Smooth muscle cell (in vitro differentiated cells): ENCODE measurements at regions not wholly inside any gene's neighbourhood (a gene's known extent, or its start where the extent isn't known, plus 50 kb on each side); places are given as distances from the start of the nearest gene placed in this dataset.

ENCODE experiments used
- DNase-seq: peaks from one replicate; lab custom pipeline; 2025; ENCODE audit not compliant: unreplicated experiment; lab: John Stamatoyannopoulos, UW
- H2AFZ ChIP-seq: fragments of 200-600 bp; sonication (generic); 2 replicates; pipeline ENCODE4 v1.6.0; 2016; ENCODE audit warnings: antibody characterized with exemption, low read depth, mild to moderate bottlenecking
- H3F3A ChIP-seq: fragments of 200-600 bp; sonication (generic); 2 replicates; pipeline ENCODE4 v1.6.0; 2017; ENCODE audit warnings: antibody characterized with exemption, low read depth
- H3K27ac ChIP-seq: fragments of 200-600 bp; sonication (generic); 2 replicates; pipeline ENCODE4 v1.5.1; 2016; ENCODE audit warnings: low read depth, mild to moderate bottlenecking
- H3K27me3 ChIP-seq: fragments of 200-600 bp; sonication (generic); 2 replicates; pipeline ENCODE4 v1.6.1; 2016; ENCODE audit warnings: low read depth, mild to moderate bottlenecking
- H3K36me3 ChIP-seq: fragments of 200-600 bp; sonication (generic); 2 replicates; pipeline ENCODE4 v1.5.1; 2016; ENCODE audit warnings: low read depth
- H3K4me1 ChIP-seq: fragments of 200-600 bp; sonication (generic); 2 replicates; pipeline ENCODE4 v1.5.1; 2016; ENCODE audit warnings: low read depth
- H3K4me2 ChIP-seq: fragments of 200-600 bp; sonication (generic); 2 replicates; pipeline ENCODE4 v1.6.0; 2016; ENCODE audit warnings: mild to moderate bottlenecking
- H3K4me3 ChIP-seq: fragments of 200-600 bp; sonication (generic); 2 replicates; pipeline ENCODE4 v1.5.1; 2016; ENCODE audit warnings: mild to moderate bottlenecking
- H3K79me2 ChIP-seq: fragments of 200-600 bp; sonication (generic); 2 replicates; pipeline ENCODE4 v1.6.0; 2016; ENCODE audit warnings: low read depth, mild to moderate bottlenecking
- H3K9ac ChIP-seq: fragments of 200-600 bp; sonication (generic); 2 replicates; pipeline ENCODE4 v1.6.0; 2016; ENCODE audit warnings: low read depth
- H3K9me3 ChIP-seq: fragments of 200-600 bp; sonication (generic); replicated peaks from 2 replicates; pipeline ENCODE4 v1.5.1; 2016; ENCODE audit warnings: low read depth
- H4K20me1 ChIP-seq: fragments of 200-600 bp; sonication (generic); 2 replicates; pipeline ENCODE4 v1.6.0; 2016; ENCODE audit warnings: low read depth
- WGBS: methylation state at CpG from one replicate; pipeline ENCODE4 v1.1.7; 2016; ENCODE audit warnings: low lambda C conversion rate; 5-methylcytosine and 5-hydroxymethylcytosine counted together
- TF ChIP-seq, protein P1 (sequence below): fragments of 200-600 bp; sonication (generic); IDR thresholded peaks from 2 replicates; pipeline ENCODE4 v1.5.1; 2017; ENCODE audit warnings: borderline replicate concordance, mild to moderate bottlenecking, antibody characterized with exemption; ENCODE audit not compliant: insufficient read depth, poor library complexity, severe bottlenecking

DNA sequence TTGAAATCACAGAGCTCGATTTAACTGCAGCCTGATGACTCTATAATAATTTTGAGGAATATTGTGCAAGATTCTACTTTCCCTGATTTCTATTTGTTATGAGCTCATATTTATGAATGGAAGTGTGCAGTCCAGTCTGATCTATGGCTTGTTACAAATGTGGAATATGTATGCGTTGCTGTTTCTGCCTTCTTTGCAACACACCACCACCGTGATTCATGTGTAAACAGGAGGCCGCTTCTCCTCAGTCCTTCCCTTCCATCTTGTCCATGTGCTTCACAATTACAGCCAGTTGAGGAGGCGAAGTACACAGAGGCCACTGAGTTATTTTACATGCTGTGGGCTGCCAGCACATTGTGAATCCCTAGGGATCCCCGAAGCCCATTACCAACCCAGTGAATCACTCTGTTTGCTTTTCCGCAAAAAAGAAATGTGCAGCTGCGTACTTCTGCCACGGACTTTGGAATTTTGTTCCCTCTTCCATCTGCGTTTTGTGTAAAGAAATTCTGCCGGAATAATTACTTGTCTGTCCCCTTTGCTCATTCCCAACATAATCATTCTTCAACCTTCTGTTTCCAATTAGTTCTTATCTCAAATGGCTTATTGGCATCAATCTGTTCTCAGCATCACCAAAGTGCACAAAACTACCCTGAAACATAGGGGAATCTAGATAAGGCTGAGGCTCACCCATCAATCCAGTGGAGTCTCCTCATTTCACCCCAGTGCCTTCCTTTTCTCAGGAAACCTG, 551.6 kb upstream of the CITED2 start:
- Histone ChIP-seq H2AFZ (peak overlapping the region; percentile 13), H3K27ac (peak overlapping the region; percentile 64), H4K20me1 (no peaks in the 10 kb centered on the region), H3K36me3 (no peaks in the 10 kb centered on the region), H3K4me2 (peak overlapping the region; percentile 62), H3K27me3 (no peaks in the 10 kb centered on the region), H3K9me3 (no peaks in the 10 kb centered on the region), H3K4me3 (no peak overlapping the region), H3K4me1 (no peaks in the 10 kb centered on the region), H3K9ac (no peak overlapping the region), H3K79me2 (no peaks in the 10 kb centered on the region), H3F3A (peaks cover 3% of the 10 kb centered on the region)
- TF ChIP-seq, protein P1, sequence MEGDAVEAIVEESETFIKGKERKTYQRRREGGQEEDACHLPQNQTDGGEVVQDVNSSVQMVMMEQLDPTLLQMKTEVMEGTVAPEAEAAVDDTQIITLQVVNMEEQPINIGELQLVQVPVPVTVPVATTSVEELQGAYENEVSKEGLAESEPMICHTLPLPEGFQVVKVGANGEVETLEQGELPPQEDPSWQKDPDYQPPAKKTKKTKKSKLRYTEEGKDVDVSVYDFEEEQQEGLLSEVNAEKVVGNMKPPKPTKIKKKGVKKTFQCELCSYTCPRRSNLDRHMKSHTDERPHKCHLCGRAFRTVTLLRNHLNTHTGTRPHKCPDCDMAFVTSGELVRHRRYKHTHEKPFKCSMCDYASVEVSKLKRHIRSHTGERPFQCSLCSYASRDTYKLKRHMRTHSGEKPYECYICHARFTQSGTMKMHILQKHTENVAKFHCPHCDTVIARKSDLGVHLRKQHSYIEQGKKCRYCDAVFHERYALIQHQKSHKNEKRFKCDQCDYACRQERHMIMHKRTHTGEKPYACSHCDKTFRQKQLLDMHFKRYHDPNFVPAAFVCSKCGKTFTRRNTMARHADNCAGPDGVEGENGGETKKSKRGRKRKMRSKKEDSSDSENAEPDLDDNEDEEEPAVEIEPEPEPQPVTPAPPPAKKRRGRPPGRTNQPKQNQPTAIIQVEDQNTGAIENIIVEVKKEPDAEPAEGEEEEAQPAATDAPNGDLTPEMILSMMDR: no peak
- whole genome bisulfite sequencing: 31% methylated on average over 11 of the region's 11 CpGs
- no peak for DNase-seq

- peaks cover 11% of the 10 kb centered on the region for H3K4me1 ChIP-seq
- no peaks in the 10 kb centered on the region for H3K79me2 ChIP-seq
- peaks cover 3% of the 10 kb centered on the region for H3F3A ChIP-seq
- 89% methylated on average over 5 of the region's 5 CpGs for WGBS
- TF ChIP-seq, protein P1: no peak
- H3K27ac ChIP-seq: no peak overlapping the region
- no peak overlapping the region for H2AFZ ChIP-seq
- no peaks in the 10 kb centered on the region for H4K20me1 ChIP-seq
- H3K4me2 ChIP-seq: no peak overlapping the region
- no peak for DNase-seq
- H3K9me3 ChIP-seq: no peaks in the 10 kb centered on the region
- no peak overlapping the region for H3K9ac ChIP-seq
- no peaks in the 10 kb centered on the region for H3K36me3 ChIP-seq
- no peak overlapping the region for H3K4me3 ChIP-seq
- no peaks in the 10 kb centered on the region for H3K27me3 ChIP-seq
Observed at GRCh38 chr6:139923964-139924475, 549.6 kb upstream of the CITED2 start.

- no peak overlapping the region for H3K4me2 ChIP-seq
- WGBS: 95% methylated on average over 4 of the region's 4 CpGs
- no peaks in the 10 kb centered on the region for H3K9me3 ChIP-seq
- H3K27me3 ChIP-seq: no peaks in the 10 kb centered on the region
- H3K9ac ChIP-seq: no peak overlapping the region
- H3K4me3 ChIP-seq: no peak overlapping the region
- no peak overlapping the region for H3K27ac ChIP-seq
- H3F3A ChIP-seq: no peaks in the 10 kb centered on the region
- H4K20me1 ChIP-seq: no peaks in the 10 kb centered on the region
- no peaks in the 10 kb centered on the region for H3K36me3 ChIP-seq
- TF ChIP-seq, protein P1: no peak
- H3K79me2 ChIP-seq: no peaks in the 10 kb centered on the region
- H2AFZ ChIP-seq: no peak overlapping the region
- DNase-seq: no peak
- H3K4me1 ChIP-seq: peaks cover 26% of the 10 kb centered on the region
Observed at GRCh38 chr6:139922236-139922635, 547.8 kb upstream of the CITED2 start.

DNA sequence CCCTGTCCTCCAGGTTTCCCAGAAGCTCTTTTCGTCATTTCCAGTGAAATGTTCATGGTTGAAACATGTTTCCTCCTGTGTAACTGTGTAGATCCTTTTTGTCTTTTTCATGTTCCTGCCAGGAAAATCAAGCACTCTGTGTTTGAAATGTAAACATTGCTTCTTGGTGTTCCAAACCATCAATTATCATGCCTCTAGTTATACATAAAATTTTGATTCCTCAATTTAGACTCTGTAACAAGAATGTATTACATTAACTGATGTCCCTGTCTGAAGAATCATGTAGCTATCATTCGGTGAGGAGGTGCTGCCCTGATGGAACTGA, 546.3 kb upstream of the CITED2 start:
- no peaks in the 10 kb centered on the region for H3K36me3 ChIP-seq
- no peak overlapping the region for H3K27ac ChIP-seq
- no peaks in the 10 kb centered on the region for H4K20me1 ChIP-seq
- H3K79me2 ChIP-seq: no peaks in the 10 kb centered on the region
- no peaks in the 10 kb centered on the region for H3F3A ChIP-seq
- peak overlapping the region; percentile 45 for H2AFZ ChIP-seq
- no peak overlapping the region for H3K4me3 ChIP-seq
- no peak for DNase-seq
- TF ChIP-seq, protein P1: no peak
- 85% methylated on average over 2 of the region's 2 CpGs for WGBS
- no peak overlapping the region for H3K4me2 ChIP-seq
- H3K9ac ChIP-seq: no peak overlapping the region
- peaks cover 26% of the 10 kb centered on the region for H3K4me1 ChIP-seq
- H3K27me3 ChIP-seq: no peaks in the 10 kb centered on the region
- no peaks in the 10 kb centered on the region for H3K9me3 ChIP-seq
